ENCODE measurements at regions not wholly inside any gene's neighbourhood (a gene's known extent, or its start where the extent isn't known, plus 50 kb on each side); places are given as distances from the start of the nearest gene placed in this dataset.
"Not testable (repeated sequence)": the region's sequence is repeated elsewhere in the genome, so short reads cannot be mapped to it uniquely, and the experiment has no call there.

DNA sequence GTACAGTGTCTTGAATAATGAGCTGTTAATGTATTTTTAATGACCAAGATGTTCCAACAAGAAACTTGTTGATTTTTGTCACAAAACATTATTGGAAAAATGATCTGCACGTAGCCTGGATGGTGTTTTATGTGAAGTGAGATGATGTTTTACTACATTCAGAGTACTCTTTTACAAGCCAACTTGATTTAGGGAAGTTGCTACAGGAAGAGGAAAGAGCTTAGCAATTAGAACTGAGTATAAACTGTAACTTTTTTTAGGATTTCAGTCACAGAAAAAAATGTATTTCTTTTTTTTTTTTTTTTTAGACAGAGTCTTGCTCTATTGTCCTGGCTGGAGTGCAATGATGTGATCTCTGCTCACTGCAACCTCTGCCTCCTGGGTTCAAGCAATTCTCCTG, 113.6 kb upstream of the ADRA1B start:
- H3K4me1 ChIP-seq (ENCODE audit: control insufficient read depth in 1 of 2, insufficient read depth in 2 of 2, low read length in 2 of 2): no peaks in the 10 kb centered on the region
- no peak overlapping the region for H3K9ac ChIP-seq (ENCODE audit: low read depth in 1 of 2, low read length in 2 of 2)
- no peaks in the 10 kb centered on the region for H3K27me3 ChIP-seq (ENCODE audit: control insufficient read depth in 1 of 2, insufficient read depth in 2 of 2, low read length in 2 of 2)
- H3K27ac ChIP-seq (ENCODE audit: low read depth, low read length): no peak overlapping the region
- H3K9me3 ChIP-seq (ENCODE audit: control insufficient read depth in 1 of 2, low read length in 2 of 2): no peaks in the 10 kb centered on the region
- no peak overlapping the region for H3K4me3 ChIP-seq (ENCODE audit: low read depth in 1 of 2, low read length in 2 of 2)
- no peaks in the 10 kb centered on the region for H3K36me3 ChIP-seq (ENCODE audit: control insufficient read depth in 1 of 2, insufficient read depth in 2 of 2, low read length in 2 of 2)

DNA sequence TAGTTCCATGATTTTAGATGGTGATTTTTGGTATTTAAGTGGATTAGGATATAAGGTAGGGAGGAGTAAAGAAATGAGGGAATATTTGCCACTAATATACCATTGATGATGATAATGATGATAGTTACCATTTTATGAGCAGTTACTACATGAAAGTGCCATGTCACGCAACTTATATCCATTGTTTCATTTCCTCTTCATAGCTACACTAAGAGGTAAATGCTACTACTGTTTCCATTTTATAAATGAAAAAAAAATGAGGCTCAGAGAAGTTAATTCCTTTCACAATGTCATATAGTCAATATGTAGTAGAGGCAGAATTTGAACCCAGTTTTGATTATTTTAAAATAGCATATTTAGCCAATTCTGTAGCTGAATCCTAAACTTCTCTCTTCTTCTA, 112.2 kb upstream of the ADRA1B start:
- Histone ChIP-seq H3K27me3 (ENCODE audit: control insufficient read depth in 1 of 2, insufficient read depth in 2 of 2, low read length in 2 of 2) (no peaks in the 10 kb centered on the region), H3K9me3 (ENCODE audit: control insufficient read depth in 1 of 2, low read length in 2 of 2) (no peaks in the 10 kb centered on the region), H3K4me3 (ENCODE audit: low read depth in 1 of 2, low read length in 2 of 2) (no peak overlapping the region), H3K27ac (ENCODE audit: low read depth, low read length) (no peak overlapping the region), H3K9ac (ENCODE audit: low read depth in 1 of 2, low read length in 2 of 2) (no peak overlapping the region), H3K4me1 (ENCODE audit: control insufficient read depth in 1 of 2, insufficient read depth in 2 of 2, low read length in 2 of 2) (no peaks in the 10 kb centered on the region), H3K36me3 (ENCODE audit: control insufficient read depth in 1 of 2, insufficient read depth in 2 of 2, low read length in 2 of 2) (no peaks in the 10 kb centered on the region)

DNA sequence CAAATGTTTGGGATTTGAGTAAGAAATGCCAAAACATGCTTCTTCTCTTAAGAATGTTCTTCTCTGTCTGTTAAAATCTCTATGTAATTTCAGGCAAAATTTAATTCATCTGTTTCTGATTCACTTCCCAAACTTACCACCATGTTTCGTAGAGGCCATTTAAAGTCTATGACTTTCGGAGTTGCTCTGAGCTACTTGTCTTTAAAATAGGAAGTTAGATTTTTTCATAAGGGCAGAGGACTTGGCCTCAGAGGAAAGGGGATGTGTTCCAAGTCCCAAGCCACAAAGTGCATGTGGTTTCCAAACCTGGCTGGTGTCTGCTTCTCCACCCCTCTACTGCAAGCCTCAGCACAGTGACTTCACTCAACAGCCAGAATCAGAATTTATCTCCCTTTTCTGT, 111.3 kb upstream of the ADRA1B start:
- H3K36me3 ChIP-seq (ENCODE audit: control insufficient read depth in 1 of 2, insufficient read depth in 2 of 2, low read length in 2 of 2): no peaks in the 10 kb centered on the region
- H3K27ac ChIP-seq (ENCODE audit: low read depth, low read length): no peak overlapping the region
- H3K4me1 ChIP-seq (ENCODE audit: control insufficient read depth in 1 of 2, insufficient read depth in 2 of 2, low read length in 2 of 2): no peaks in the 10 kb centered on the region
- H3K4me3 ChIP-seq (ENCODE audit: low read depth in 1 of 2, low read length in 2 of 2): no peak overlapping the region
- no peaks in the 10 kb centered on the region for H3K9me3 ChIP-seq (ENCODE audit: control insufficient read depth in 1 of 2, low read length in 2 of 2)
- H3K27me3 ChIP-seq (ENCODE audit: control insufficient read depth in 1 of 2, insufficient read depth in 2 of 2, low read length in 2 of 2): no peaks in the 10 kb centered on the region
- H3K9ac ChIP-seq (ENCODE audit: low read depth in 1 of 2, low read length in 2 of 2): no peak overlapping the region

DNA sequence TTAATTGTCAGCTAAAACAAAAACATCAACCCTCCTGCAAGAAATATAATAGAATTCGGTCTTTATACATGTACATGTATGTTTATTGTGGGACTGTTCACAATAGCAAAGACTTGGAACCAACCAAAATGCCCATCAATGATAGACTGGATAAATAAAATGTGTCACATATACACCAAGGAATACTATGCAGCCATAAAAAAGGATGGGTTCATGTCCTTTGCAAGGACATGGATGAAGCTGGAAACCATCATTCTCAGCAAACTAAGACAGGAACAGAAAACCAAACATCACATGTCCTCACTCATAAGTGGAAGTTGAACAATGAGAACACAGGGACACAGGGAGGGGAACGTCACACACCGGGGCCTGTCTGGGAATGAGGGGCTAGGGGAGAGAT, 109.1 kb upstream of the ADRA1B start:
- H3K27ac ChIP-seq (ENCODE audit: low read depth, low read length); H3K9ac ChIP-seq (ENCODE audit: low read depth in 1 of 2, low read length in 2 of 2); H3K4me1 ChIP-seq (ENCODE audit: control insufficient read depth in 1 of 2, insufficient read depth in 2 of 2, low read length in 2 of 2); H3K9me3 ChIP-seq (ENCODE audit: control insufficient read depth in 1 of 2, low read length in 2 of 2); H3K27me3 ChIP-seq (ENCODE audit: control insufficient read depth in 1 of 2, insufficient read depth in 2 of 2, low read length in 2 of 2); H3K36me3 ChIP-seq (ENCODE audit: control insufficient read depth in 1 of 2, insufficient read depth in 2 of 2, low read length in 2 of 2); H3K4me3 ChIP-seq (ENCODE audit: low read depth in 1 of 2, low read length in 2 of 2): not testable (repeated sequence)

DNA sequence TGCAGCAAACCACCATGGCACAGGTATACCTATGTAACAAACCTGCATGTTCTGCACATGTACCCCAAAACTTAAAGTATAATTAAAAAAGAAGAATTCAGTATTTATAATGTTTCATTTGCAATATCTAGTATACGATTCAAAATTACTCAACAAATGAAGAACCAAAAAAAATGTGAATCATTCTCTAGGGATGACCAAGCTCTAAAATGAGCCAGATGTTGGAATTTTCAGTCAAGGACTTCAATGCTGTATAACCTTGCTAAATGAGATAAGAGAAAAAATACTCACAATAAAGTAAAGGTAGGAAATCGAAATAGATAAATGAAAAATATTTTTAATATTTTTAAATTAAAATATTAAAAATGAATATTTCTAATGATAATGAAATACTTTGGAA, 108.7 kb upstream of the ADRA1B start:
- Histone ChIP-seq H3K4me3 (ENCODE audit: low read depth in 1 of 2, low read length in 2 of 2) (no peak overlapping the region), H3K9ac (ENCODE audit: low read depth in 1 of 2, low read length in 2 of 2) (no peak overlapping the region), H3K27me3 (ENCODE audit: control insufficient read depth in 1 of 2, insufficient read depth in 2 of 2, low read length in 2 of 2) (no peaks in the 10 kb centered on the region), H3K36me3 (ENCODE audit: control insufficient read depth in 1 of 2, insufficient read depth in 2 of 2, low read length in 2 of 2) (no peaks in the 10 kb centered on the region), H3K27ac (ENCODE audit: low read depth, low read length) (no peak overlapping the region), H3K4me1 (ENCODE audit: control insufficient read depth in 1 of 2, insufficient read depth in 2 of 2, low read length in 2 of 2) (no peaks in the 10 kb centered on the region), H3K9me3 (ENCODE audit: control insufficient read depth in 1 of 2, low read length in 2 of 2) (no peaks in the 10 kb centered on the region)

DNA sequence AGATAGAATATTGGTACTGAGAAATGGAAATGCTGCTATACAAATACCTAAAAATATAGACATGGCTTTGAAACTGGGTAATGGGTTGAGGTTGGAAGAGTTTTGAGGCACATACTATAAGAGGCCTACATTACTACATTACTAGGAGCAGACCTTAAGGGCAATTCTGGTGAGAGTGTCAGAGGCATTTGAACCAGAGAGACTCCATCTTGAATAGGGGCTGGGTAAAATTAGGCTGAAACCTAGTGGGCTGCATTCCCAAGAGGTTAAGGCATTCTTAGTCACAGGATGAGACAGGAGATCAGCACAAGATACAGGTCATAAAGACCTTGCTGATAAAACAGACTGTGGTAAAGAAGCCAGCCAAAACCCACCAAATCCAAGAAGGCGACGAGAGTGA, 104.6 kb upstream of the ADRA1B start:
- Histone ChIP-seq H3K9me3 (ENCODE audit: control insufficient read depth in 1 of 2, low read length in 2 of 2) (no peaks in the 10 kb centered on the region), H3K9ac (ENCODE audit: low read depth in 1 of 2, low read length in 2 of 2) (no peak overlapping the region), H3K27me3 (ENCODE audit: control insufficient read depth in 1 of 2, insufficient read depth in 2 of 2, low read length in 2 of 2) (no peaks in the 10 kb centered on the region), H3K36me3 (ENCODE audit: control insufficient read depth in 1 of 2, insufficient read depth in 2 of 2, low read length in 2 of 2) (no peaks in the 10 kb centered on the region), H3K27ac (ENCODE audit: low read depth, low read length) (no peak overlapping the region), H3K4me1 (ENCODE audit: control insufficient read depth in 1 of 2, insufficient read depth in 2 of 2, low read length in 2 of 2) (no peaks in the 10 kb centered on the region), H3K4me3 (ENCODE audit: low read depth in 1 of 2, low read length in 2 of 2) (no peak overlapping the region)

DNA sequence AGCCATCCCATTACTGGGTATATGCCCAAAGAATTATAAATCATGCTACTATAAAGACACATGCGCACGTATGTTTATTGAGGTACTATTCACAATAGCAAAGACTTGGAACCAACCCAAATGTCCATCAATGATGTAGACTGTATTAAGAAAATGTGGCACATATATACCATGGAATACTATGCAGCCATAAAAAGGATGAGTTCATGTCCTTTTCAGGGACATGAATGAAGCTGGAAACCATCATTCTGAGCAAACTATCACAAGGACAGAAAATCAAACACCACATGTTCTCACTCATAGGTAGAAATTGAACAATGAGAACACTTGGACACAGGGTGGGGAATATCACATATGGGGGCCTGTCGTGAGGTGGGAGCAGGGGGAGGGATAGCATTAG, 103.5 kb upstream of the ADRA1B start:
- H3K9ac ChIP-seq (ENCODE audit: low read depth in 1 of 2, low read length in 2 of 2); H3K27ac ChIP-seq (ENCODE audit: low read depth, low read length); H3K9me3 ChIP-seq (ENCODE audit: control insufficient read depth in 1 of 2, low read length in 2 of 2); H3K36me3 ChIP-seq (ENCODE audit: control insufficient read depth in 1 of 2, insufficient read depth in 2 of 2, low read length in 2 of 2); H3K27me3 ChIP-seq (ENCODE audit: control insufficient read depth in 1 of 2, insufficient read depth in 2 of 2, low read length in 2 of 2); H3K4me3 ChIP-seq (ENCODE audit: low read depth in 1 of 2, low read length in 2 of 2); H3K4me1 ChIP-seq (ENCODE audit: control insufficient read depth in 1 of 2, insufficient read depth in 2 of 2, low read length in 2 of 2): not testable (repeated sequence)

DNA sequence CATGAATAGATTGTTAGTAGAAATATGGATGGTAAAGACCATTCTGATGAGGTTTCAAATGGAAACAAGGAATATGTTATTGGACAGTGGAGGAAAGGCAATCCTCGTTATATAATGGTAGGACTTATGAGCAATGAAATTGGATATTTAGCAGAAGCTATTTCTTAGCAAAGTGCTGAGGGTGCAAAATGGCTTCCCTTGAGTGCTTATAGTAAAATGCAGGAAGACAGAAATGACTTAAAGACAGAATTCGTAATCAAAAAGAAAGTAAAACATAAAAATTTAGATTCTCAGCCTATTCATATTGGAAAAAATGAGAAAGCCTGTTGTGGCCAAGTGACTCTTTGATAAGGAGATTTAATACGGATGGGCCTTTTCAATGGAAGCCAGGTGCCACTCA, 102.1 kb upstream of the ADRA1B start:
- no peak overlapping the region for H3K4me3 ChIP-seq (ENCODE audit: low read depth in 1 of 2, low read length in 2 of 2)
- no peaks in the 10 kb centered on the region for H3K9me3 ChIP-seq (ENCODE audit: control insufficient read depth in 1 of 2, low read length in 2 of 2)
- no peak overlapping the region for H3K27ac ChIP-seq (ENCODE audit: low read depth, low read length)
- no peaks in the 10 kb centered on the region for H3K27me3 ChIP-seq (ENCODE audit: control insufficient read depth in 1 of 2, insufficient read depth in 2 of 2, low read length in 2 of 2)
- no peak overlapping the region for H3K9ac ChIP-seq (ENCODE audit: low read depth in 1 of 2, low read length in 2 of 2)
- H3K4me1 ChIP-seq (ENCODE audit: control insufficient read depth in 1 of 2, insufficient read depth in 2 of 2, low read length in 2 of 2): no peaks in the 10 kb centered on the region
- H3K36me3 ChIP-seq (ENCODE audit: control insufficient read depth in 1 of 2, insufficient read depth in 2 of 2, low read length in 2 of 2): no peaks in the 10 kb centered on the region

DNA sequence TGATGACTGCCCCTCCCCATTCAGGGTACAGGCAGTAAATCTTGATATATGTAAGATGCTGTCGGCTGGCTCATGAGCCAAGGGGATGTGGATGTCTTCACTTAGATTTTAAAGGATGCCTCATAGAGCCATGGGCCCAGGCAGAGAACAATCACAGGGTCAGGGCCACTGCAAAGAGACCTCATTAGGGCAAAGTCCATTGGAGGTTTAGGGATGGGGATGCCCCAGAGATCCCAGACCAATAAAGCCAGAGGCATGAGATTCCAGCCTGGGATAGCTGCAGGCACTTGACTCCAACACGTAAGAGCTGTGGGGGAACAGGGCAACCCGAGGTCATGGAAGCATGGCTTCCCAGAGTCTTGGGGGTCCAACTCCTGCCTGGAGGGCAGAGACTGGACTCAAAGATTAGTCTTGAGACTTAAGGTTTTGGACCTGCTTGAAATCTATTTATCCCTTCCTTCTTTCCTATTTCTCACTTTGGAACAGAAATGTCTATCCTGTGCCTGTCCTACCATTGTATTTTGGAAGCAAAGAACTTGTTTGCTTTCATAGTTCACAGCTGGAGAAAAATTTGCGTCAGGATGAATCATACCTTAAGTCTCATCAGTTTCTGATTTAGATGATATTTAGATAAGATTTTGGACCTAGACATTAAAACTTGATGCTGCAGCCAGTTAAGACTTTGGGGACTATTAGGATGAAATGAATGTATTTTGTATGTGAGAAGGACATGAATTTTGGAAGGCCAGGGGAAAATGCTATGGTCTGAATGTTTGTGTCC, 101.3 kb upstream of the ADRA1B start:
- Histone ChIP-seq H3K4me3 (ENCODE audit: low read depth in 1 of 2, low read length in 2 of 2) (no peak overlapping the region), H3K9ac (ENCODE audit: low read depth in 1 of 2, low read length in 2 of 2) (no peak overlapping the region), H3K9me3 (ENCODE audit: control insufficient read depth in 1 of 2, low read length in 2 of 2) (no peaks in the 10 kb centered on the region), H3K27me3 (ENCODE audit: control insufficient read depth in 1 of 2, insufficient read depth in 2 of 2, low read length in 2 of 2) (no peaks in the 10 kb centered on the region), H3K27ac (ENCODE audit: low read depth, low read length) (no peak overlapping the region), H3K36me3 (ENCODE audit: control insufficient read depth in 1 of 2, insufficient read depth in 2 of 2, low read length in 2 of 2) (no peaks in the 10 kb centered on the region), H3K4me1 (ENCODE audit: control insufficient read depth in 1 of 2, insufficient read depth in 2 of 2, low read length in 2 of 2) (no peaks in the 10 kb centered on the region)

DNA sequence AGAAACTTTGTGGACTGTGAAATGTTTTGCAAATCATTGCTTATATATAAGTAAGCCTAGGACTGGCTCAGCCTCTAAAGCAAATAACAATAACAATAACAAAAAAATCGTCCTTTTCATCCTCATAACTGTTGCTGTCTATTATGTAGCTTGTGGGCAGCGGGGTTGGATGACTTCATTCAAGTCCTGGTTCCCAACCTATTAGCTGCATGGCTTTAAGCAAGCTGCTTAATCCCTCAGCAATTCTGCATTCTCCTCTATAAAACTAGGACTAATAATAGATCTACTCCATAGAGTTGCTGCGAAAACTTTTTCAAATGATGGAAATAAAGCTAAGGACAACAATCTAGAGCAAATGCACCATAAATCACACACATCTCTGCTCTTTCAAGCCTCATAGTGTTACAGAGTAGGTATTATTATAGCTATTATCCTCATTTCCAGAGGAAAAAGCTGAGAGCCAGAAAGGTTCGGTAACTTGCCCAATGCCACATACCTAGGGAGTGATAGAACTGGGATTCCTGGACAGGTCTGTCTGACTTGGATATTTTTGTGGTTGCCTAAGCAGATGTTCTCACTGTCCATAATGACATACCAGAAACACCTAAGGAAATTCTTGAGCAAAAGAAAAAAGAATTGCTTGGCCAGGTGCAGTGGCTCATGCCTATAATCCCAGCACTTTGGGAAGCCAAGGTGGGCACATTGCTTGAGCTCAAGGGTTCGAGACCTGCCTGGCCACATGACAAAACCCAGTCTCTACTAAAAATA, 98.8 kb upstream of the ADRA1B start:
- no peaks in the 10 kb centered on the region for H3K4me1 ChIP-seq (ENCODE audit: control insufficient read depth in 1 of 2, insufficient read depth in 2 of 2, low read length in 2 of 2)
- no peaks in the 10 kb centered on the region for H3K9me3 ChIP-seq (ENCODE audit: control insufficient read depth in 1 of 2, low read length in 2 of 2)
- H3K36me3 ChIP-seq (ENCODE audit: control insufficient read depth in 1 of 2, insufficient read depth in 2 of 2, low read length in 2 of 2): no peaks in the 10 kb centered on the region
- no peak overlapping the region for H3K27ac ChIP-seq (ENCODE audit: low read depth, low read length)
- H3K9ac ChIP-seq (ENCODE audit: low read depth in 1 of 2, low read length in 2 of 2): no peak overlapping the region
- H3K4me3 ChIP-seq (ENCODE audit: low read depth in 1 of 2, low read length in 2 of 2): no peak overlapping the region
- no peaks in the 10 kb centered on the region for H3K27me3 ChIP-seq (ENCODE audit: control insufficient read depth in 1 of 2, insufficient read depth in 2 of 2, low read length in 2 of 2)

Measured in duodenal mucosa (tissue), 2 donors.